ENCODE measurements at regions not wholly inside any gene's neighbourhood (a gene's known extent, or its start where the extent isn't known, plus 50 kb on each side); places are given as distances from the start of the nearest gene placed in this dataset.
"Not testable (repeated sequence)": the region's sequence is repeated elsewhere in the genome, so short reads cannot be mapped to it uniquely, and the experiment has no call there.

DNA sequence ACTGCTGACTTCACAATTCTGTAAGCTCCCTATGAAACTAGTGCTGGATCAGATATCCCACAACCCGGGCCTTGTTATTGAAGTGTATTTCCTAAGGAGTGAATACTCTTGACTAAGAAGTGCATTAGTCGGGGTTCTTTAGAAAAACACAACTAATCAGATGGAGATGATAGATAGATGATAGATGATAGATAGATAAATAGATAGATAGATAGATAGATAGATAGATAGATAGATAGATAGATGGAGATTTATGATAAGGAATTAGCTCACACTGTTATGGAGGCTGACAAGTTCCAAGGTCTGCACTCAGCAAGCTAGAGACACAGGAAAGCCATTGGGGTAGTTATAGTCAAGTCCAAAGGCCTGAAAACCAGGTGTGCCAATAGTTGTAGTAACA is 214.6 kb upstream of the COX7C start:
- DNase-seq (ENCODE audit: low read depth): no peak

- DNase-seq (ENCODE audit: low read depth): no peak
Observed at GRCh38 chr5:86404256-86404655, 213.5 kb upstream of the COX7C start.

DNA sequence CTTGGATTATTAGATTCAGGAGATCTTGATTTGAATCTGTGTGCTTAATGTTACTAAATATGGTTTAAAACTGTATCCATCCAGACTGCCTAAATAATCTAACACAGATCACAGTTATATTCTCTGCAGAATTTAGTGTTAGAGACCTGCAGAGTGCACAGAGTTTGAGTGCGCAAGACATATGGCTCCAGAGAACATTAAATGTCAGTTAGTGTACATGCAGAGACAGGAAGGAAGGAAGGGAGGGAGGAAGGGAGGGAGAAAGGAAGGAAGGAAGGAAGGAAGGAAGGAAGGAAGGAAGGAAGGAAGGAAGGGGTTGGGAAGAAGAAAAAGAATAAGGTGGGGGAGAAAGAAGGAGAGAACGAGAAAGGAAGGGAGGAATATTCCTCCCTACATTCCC is 210.0 kb upstream of the COX7C start:
- no peak for DNase-seq (ENCODE audit: low read depth)

GRCh38 chr5:86411596-86411995 is 206.1 kb upstream of the COX7C start:
- DNase-seq (ENCODE audit: low read depth): no peak

DNA sequence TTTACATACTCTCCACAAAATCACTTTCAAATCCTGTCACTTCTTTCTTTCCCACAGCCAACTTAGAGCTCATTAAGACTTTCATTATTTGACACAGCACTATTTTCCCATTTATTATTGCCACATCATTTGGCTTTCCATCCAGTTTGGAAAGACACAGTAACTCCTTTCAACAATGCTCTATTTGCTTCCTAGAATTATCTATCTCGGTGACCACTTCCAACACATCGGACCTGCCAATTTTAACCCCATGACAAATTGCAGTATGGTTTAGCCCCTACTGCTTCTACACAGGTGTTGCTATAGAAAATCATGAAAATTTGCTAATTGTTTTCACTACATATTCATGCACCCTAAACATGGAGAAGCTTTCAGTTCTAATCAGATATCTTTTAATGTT is 190.6 kb upstream of the COX7C start:
- no peak for DNase-seq (ENCODE audit: low read depth)

GRCh38 chr5:86439593-86440110 is 178.1 kb upstream of the COX7C start:
- peak; percentile 1 for DNase-seq (ENCODE audit: low read depth)

GRCh38 chr5:86442036-86442745 is 175.6 kb upstream of the COX7C start:
- peak; percentile 19 for DNase-seq (ENCODE audit: low read depth)

DNA sequence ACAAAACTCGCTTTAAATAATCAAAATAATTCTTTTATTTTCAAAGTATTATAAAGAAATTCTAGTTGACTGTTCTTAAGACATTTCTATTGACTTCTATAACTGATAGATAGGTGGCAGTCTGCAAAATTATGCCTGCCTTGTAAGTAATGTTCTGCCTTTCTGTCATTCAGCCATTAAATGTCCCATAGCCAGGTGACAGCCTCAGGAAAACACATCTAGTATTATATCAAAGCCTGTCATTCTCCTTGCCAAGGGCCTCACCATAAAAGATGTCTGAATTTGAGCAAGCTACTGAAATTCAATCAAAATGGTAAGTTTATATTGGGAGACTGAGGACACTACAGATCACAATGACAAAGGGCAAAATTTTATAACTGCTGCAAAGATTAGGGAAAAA is 170.4 kb upstream of the COX7C start:
- DNase-seq (ENCODE audit: low read depth): no peak

- DNase-seq (ENCODE audit: low read depth): no peak
Observed at GRCh38 chr5:86452251-86452650, 165.5 kb upstream of the COX7C start.

DNA sequence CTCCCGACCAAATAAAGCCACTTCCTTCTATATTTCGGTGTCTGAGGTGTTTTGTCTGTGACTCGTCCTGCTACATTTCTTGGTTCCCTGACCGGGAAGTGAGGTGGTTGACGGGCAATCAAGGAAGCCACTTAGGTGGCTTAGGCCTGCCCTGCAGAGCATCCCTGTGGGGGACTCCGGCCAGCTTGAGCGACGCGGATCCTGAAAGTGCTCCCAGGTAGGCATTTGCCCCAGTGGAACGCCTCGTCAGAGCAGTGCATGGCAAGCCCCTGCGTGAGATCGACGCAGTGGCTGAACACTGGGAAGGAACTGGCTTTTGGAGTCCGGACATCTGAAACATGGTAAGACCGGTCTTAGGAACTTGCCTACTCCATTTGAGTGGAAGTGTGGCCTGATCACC is 157.2 kb upstream of the COX7C start:
- no peak for DNase-seq (ENCODE audit: low read depth)

DNA sequence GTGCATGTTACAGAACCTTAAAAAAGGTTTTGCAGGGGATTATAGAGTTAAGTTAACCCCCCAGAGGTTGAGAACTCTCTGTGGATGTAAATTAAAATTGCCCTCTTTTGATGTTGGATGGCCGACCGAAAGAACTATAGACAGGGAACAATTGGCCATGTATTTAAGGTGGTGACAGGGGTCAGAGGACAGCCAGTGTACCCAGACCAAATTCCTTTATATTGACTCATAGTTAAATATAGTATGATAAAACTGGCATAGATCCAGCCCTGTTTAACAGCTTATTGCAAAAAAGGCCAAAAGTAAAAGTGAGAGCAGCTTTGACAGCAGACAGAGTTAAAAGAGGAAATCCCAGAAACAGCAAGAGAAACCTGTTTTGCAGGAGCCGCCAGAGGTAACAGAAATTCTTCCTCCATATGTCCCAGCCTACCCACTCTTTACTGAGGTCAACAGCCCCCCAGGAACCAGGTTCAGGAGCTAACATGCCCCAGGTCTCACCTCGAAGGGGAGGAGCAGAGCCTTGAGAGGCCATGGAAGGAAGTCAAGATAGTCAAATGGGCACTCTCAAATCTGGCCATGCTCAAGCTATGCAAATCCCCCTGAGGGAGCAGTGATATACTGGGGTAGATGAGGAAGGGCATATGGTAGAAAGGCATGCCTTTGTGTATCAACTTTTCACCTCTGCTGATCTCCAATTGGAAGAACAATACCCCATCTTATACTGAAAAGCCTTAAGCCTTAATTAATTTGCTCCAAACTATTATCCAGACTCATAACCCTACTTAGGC is 156.4 kb upstream of the COX7C start:
- no peak for DNase-seq (ENCODE audit: low read depth)

- DNase-seq (ENCODE audit: low read depth): no peak
Observed at GRCh38 chr5:86463339-86463738, 154.4 kb upstream of the COX7C start.

DNA sequence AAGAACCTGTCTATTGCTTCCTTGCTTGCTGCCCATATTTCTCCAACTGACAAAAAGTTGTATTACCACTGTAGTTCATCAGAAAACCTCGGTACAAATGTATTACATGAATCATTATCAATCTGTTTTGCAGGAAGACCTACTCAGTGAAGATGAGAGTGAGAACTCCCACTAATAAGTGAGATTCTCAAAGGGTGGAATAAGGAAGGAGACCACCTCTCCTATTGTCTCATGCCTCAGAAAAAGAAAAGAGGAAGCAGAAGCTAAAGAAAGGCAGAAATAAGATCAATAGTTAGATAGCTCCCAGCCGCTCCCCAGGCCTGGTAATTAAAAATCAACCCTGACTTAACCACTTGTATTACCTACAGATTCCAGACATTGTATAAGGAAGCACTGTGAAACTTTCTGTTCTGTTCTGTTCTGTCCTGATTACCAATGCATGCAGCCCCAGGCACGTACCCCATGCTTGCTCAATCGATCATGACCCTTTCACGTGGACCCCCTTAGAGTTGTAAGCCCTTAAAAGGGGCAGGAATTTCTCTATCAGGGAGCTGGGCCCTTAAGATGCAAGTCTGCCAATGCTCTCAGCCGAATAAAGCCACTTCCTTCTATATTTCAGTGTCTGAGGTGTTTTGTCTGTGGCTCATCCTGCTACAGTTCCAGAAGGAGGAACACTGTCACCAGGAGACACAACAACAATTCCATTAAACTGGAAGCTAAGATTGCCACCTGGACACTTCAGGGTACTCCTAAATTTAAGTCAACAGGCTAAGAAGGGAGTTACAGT is 152.5 kb upstream of the COX7C start:
- DNase-seq (ENCODE audit: low read depth): no peak

DNA sequence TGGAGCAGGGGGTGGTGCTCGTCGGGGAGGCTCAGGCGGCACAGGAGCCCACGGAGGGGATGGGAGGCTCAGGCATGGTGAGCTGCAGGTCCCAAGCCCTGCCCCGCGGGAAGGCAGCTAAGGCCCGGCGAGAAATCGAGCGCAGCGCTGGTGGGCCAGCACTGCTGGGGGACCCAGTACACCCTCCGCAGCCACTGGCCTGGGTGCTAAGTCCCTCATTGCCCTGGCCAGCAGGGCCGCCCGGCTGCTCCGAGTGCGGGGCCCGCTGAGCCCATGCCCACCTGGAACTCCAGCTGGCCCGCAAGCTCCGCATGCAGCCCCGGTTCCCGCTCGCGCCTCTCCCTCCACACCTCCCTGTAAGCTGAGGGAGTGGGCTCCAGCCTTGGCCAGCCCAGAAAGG is 151.0 kb upstream of the COX7C start:
- not testable (repeated sequence) for DNase-seq (ENCODE audit: low read depth)

DNA sequence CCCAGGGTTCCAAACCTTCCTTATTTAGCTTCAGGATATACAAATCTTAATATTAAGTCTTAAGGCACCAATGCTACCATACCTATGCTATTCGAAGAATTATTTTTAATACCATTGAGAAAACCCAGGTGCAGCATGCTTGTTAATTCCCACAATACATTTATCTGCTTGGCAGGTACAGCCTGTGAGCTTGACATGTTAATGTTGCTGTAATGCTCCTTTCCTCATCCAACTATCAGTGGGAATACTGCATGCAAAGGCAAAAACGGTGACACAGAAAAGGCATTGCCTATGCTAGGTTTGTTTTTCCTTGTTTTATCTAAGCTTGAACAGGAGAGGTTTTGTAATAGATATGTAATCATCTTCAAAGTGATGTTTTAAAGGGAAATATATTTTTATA is 135.7 kb upstream of the COX7C start:
- DNase-seq (ENCODE audit: low read depth): no peak

GRCh38 chr5:86493777-86494176 is 124.0 kb upstream of the COX7C start:
- DNase-seq (ENCODE audit: low read depth): no peak

GRCh38 chr5:86500947-86501346 is 116.8 kb upstream of the COX7C start:
- no peak for DNase-seq (ENCODE audit: low read depth)

DNA sequence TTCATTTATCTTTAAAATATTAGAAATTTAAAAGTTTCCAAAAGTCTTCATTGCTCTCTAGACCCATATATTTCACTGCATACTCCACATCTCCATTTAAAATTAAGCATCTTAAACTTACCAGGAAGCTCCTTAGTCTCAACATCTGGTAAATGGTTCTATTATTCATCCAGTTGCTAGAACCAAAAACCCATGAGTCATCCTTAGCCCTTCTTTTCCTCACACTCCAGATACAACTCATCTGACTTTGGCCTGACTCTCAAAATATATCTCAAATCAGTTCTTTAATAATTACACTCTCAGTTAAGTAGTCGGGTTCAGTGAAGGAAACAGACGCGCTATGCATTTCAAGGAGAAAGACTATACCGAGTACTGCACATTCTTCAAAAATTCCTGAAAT is 110.2 kb upstream of the COX7C start:
- no peak for DNase-seq (ENCODE audit: low read depth)

GRCh38 chr5:86510330-86510915 is 107.3 kb upstream of the COX7C start:
- not testable (repeated sequence) for DNase-seq (ENCODE audit: low read depth)

DNA sequence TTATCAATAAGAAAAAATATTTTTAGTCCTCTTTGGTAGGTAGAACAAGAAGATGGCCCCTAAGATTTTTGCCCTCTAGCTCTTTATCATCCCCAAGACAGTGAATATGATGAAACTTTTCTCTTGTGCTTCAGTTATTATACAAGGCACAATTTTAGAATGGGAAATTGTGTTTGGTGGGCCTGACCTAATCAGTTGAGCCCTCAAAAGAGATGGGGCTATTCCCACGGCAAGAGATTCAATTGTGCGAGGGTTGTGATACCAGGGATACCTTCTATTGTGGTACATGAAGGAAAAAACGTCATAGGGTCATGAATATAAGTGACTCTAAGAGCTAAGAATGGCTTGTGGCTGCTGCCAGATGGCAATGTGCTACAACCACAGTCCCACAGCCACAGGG is 94.0 kb upstream of the COX7C start:
- DNase-seq (ENCODE audit: low read depth): no peak

- DNase-seq (ENCODE audit: low read depth): no peak
Observed at GRCh38 chr5:86525622-86526021, 92.1 kb upstream of the COX7C start.

- DNase-seq (ENCODE audit: low read depth): no peak
Observed at GRCh38 chr5:86526811-86527348, 90.9 kb upstream of the COX7C start.
